Activated B cell treated with CpG ODN at 0.5 μM for 24 hours (primary cell): ENCODE measurements at regions not wholly inside any gene's neighbourhood (a gene's known extent, or its start where the extent isn't known, plus 50 kb on each side); places are given as distances from the start of the nearest gene placed in this dataset.

ENCODE experiments used
- ATAC-seq: fragments of 200-7000 bp; cut with Tn5 transposase; one replicate; pipeline ENCODE4 v1.10.0; 2021; ENCODE audit warnings: low read depth, mild to moderate bottlenecking, moderate library complexity
- CTCF ChIA-PET: fragments of 350-600 bp; sonication (Branson Sonifier 250); formaldehyde crosslinking; loops from one replicate; lab custom pipeline; 2021; ENCODE audit warnings: antibody characterized with exemption; lab: Charles Lee
- POLR2A ChIA-PET: fragments of 350-600 bp; sonication (Branson Sonifier 250); formaldehyde crosslinking; loops from one replicate; lab custom pipeline; 2021; ENCODE audit warnings: antibody characterized with exemption; lab: Charles Lee
- DNase-seq: peaks from one replicate; pipeline ENCODE4 v3.0.0; 2022
- H3K27ac Mint-ChIP-seq: one replicate; pipeline ENCODE4 v1.8.0; 2020; ENCODE audit warnings: mixed read lengths
- H3K27me3 Mint-ChIP-seq: one replicate; pipeline ENCODE4 v1.8.0; 2021; ENCODE audit warnings: mixed read lengths
- H3K36me3 Mint-ChIP-seq: one replicate; pipeline ENCODE4 v1.8.0; 2021; ENCODE audit warnings: low read depth, mixed read lengths
- H3K4me1 Mint-ChIP-seq: one replicate; pipeline ENCODE4 v1.8.0; 2021; ENCODE audit warnings: mixed read lengths
- H3K4me3 Mint-ChIP-seq: one replicate; pipeline ENCODE4 v1.8.0; 2020; ENCODE audit warnings: mild to moderate bottlenecking, mixed read lengths
- H3K9me3 Mint-ChIP-seq: one replicate; pipeline ENCODE4 v1.8.0; 2020; ENCODE audit warnings: mixed read lengths
- intact Hi-C: fragments of 100-400 bp; cut with micrococcal nuclease; formaldehyde crosslinking; loops from one replicate; pipeline ENCODE4 v1.15.1; 2024
- TF ChIP-seq, protein P1 (sequence below): fragments of 200-600 bp; IDR thresholded peaks from one replicate; pipeline ENCODE4 v1.8.0; 2022; ENCODE audit warnings: antibody characterized with exemption, mild to moderate bottlenecking

DNA sequence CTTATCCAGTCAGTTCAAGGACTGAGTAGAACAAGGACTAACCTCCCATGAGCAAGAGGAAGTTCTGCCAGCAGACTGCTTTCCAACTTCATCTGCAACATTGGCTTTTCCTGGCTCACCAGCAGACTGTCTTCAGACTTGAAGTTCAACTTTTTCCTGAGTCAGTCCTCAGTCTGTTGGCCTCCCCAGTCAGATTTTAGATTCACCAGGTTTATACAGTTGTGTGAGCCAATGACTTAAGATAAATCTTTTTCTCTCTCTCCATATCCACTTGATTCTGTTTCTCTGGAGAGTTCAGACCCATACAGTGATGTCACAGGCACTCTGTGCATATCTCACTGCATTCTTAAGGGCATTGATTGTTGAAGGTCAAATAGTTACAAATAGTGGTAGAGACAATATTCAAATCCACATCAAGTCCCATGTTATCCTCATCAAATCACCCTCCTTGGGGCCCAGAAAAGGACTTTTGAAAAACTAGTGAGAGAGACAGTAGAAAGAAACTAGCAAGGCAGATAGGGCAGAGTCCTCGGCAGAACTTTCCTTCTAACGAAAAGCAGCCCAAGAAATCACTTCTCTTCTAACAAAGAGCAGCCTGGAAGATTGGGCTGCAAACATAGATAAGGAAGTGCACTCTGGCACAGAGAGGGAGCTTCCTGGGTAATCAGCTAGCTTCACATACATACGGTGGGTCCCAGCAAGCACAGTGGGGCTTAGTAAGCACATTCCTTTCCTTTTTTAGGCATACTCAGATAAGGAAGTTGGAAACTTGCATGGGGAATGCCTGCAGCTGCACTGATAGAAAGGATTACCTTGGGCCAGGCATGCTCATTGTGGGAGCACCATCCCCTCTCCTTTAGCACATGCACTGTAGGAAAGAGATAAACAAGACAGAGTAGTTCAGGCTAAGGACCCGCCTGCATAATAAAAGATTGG is 132.3 kb upstream of the FAM20A start:
- Mint-ChIP-seq H3K27ac (no peak overlapping the region), H3K36me3 (no peaks in the 10 kb centered on the region), H3K27me3 (peaks cover 5% of the 10 kb centered on the region), H3K9me3 (peaks cover 5% of the 10 kb centered on the region), H3K4me1 (no peaks in the 10 kb centered on the region), H3K4me3 (no peak overlapping the region)
- ATAC-seq: no peak
- no peak for DNase-seq
- ChIA-PET POLR2A (no interaction called here), CTCF (no interaction called here)
- TF ChIP-seq, protein P1, sequence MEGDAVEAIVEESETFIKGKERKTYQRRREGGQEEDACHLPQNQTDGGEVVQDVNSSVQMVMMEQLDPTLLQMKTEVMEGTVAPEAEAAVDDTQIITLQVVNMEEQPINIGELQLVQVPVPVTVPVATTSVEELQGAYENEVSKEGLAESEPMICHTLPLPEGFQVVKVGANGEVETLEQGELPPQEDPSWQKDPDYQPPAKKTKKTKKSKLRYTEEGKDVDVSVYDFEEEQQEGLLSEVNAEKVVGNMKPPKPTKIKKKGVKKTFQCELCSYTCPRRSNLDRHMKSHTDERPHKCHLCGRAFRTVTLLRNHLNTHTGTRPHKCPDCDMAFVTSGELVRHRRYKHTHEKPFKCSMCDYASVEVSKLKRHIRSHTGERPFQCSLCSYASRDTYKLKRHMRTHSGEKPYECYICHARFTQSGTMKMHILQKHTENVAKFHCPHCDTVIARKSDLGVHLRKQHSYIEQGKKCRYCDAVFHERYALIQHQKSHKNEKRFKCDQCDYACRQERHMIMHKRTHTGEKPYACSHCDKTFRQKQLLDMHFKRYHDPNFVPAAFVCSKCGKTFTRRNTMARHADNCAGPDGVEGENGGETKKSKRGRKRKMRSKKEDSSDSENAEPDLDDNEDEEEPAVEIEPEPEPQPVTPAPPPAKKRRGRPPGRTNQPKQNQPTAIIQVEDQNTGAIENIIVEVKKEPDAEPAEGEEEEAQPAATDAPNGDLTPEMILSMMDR: no peak
- intact Hi-C loops: no loop called here

DNA sequence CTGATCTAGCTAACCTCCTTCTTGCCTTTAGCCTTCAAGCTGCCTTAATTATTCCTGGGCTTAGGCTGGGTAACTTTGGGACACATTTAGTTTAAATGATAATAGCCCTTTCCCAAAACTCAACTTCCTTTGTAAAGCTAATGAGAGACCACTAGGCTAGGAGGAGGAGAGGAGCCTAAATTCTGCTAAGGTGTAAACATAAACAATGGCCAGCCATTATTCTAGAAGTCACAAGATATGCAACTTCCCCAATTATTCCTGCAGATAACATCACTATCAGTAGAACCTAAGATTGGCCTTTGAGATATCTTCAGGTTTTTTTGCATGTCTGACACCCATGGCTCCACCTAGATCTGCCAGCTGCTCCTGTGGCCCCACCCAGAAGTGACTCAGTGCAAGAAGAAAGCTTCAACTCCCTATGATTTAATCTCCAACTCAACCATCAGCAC is 131.2 kb upstream of the FAM20A start:
- ChIA-PET CTCF (no interaction called here), POLR2A (no interaction called here)
- Mint-ChIP-seq H3K27me3 (peaks cover 7% of the 10 kb centered on the region), H3K4me1 (no peaks in the 10 kb centered on the region), H3K27ac (no peak overlapping the region), H3K9me3 (peaks cover 5% of the 10 kb centered on the region), H3K4me3 (no peak overlapping the region), H3K36me3 (no peaks in the 10 kb centered on the region)
- no peak for DNase-seq
- TF ChIP-seq, protein P1: no peak
- no peak for ATAC-seq
- intact Hi-C loops: no loop called here

GRCh38 chr17:68731465-68731864 is 130.3 kb upstream of the FAM20A start:
- CTCF ChIA-PET: no interaction called here
- Mint-ChIP-seq H3K36me3 (no peaks in the 10 kb centered on the region), H3K4me3 (no peak overlapping the region), H3K9me3 (peaks cover 5% of the 10 kb centered on the region), H3K27me3 (peaks cover 11% of the 10 kb centered on the region), H3K4me1 (no peaks in the 10 kb centered on the region), H3K27ac (no peak overlapping the region)
- no peak for ATAC-seq
- TF ChIP-seq, protein P1: no peak
- DNase-seq: no peak
- intact Hi-C loops: no loop called here
- POLR2A ChIA-PET: no interaction called here

DNA sequence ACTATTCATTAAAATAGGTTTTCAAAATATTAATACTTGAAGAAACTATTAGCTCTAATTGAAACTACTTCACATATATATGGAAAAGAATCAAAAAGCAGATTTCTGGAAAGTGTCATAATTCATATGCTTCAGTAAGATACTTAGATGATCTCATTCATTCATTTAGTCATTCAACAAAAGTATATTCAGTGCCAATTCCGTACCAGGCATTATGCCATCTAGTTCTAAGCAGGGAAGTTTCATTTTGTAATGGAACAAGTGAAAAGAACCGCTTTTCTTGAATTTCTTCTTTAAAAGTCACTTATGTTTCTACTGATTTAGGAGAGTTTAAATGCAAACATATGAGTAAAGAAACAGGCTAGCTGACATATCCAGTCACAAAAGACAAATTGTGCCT is 118.3 kb upstream of the FAM20A start:
- POLR2A ChIA-PET: no interaction called here
- Mint-ChIP-seq H3K27me3 (peaks cover 20% of the 10 kb centered on the region), H3K27ac (no peak overlapping the region), H3K9me3 (no peaks in the 10 kb centered on the region), H3K4me1 (no peaks in the 10 kb centered on the region), H3K4me3 (no peak overlapping the region), H3K36me3 (no peaks in the 10 kb centered on the region)
- CTCF ChIA-PET: no interaction called here
- intact Hi-C loops: no loop called here
- DNase-seq (no peak), ATAC-seq (no peak)
- TF ChIP-seq, protein P1: no peak

GRCh38 chr17:68718926-68719325 is 117.8 kb upstream of the FAM20A start:
- H3K4me3 Mint-ChIP-seq: no peak overlapping the region
- ChIA-PET POLR2A (no interaction called here), CTCF (no interaction called here)
- intact Hi-C loops: no loop called here
- H3K27ac Mint-ChIP-seq: no peak overlapping the region
- ATAC-seq: no peak
- no peaks in the 10 kb centered on the region for H3K4me1 Mint-ChIP-seq
- DNase-seq: no peak
- no peaks in the 10 kb centered on the region for H3K36me3 Mint-ChIP-seq
- peaks cover 19% of the 10 kb centered on the region for H3K27me3 Mint-ChIP-seq
- no peaks in the 10 kb centered on the region for H3K9me3 Mint-ChIP-seq
- TF ChIP-seq, protein P1: no peak
